ENCODE measurements at regions not wholly inside any gene's neighbourhood (a gene's known extent, or its start where the extent isn't known, plus 50 kb on each side); places are given as distances from the start of the nearest gene placed in this dataset.

GRCh38 chr4:22220965-22221364, 272.4 kb upstream of the KCNIP4 start:
- DNase-seq (ENCODE audit: low read depth in 2 of 3, low spot score in 2 of 3), result no peak

- no peak for DNase-seq (ENCODE audit: low read depth in 2 of 3, low spot score in 2 of 3)
These were observed 268.9 kb upstream of the KCNIP4 start for GRCh38 chr4:22217480-22217879.

- no peak for DNase-seq (ENCODE audit: low read depth in 2 of 3, low spot score in 2 of 3)
These were observed 267.7 kb upstream of the KCNIP4 start for GRCh38 chr4:22216278-22216677.

- DNase-seq (ENCODE audit: low read depth in 2 of 3, low spot score in 2 of 3), result no peak
These were observed 266.5 kb upstream of the KCNIP4 start for GRCh38 chr4:22215084-22215483.

- no peak for DNase-seq (ENCODE audit: low read depth in 2 of 3, low spot score in 2 of 3)
These were observed 255.1 kb upstream of the KCNIP4 start for GRCh38 chr4:22203711-22204011.

- no peak for DNase-seq (ENCODE audit: low read depth in 2 of 3, low spot score in 2 of 3)
These were observed 254.6 kb upstream of the KCNIP4 start for GRCh38 chr4:22202975-22203710.

GRCh38 chr4:22202246-22202974, 253.8 kb upstream of the KCNIP4 start:
- DNase-seq (ENCODE audit: low read depth in 2 of 3, low spot score in 2 of 3), result no peak

GRCh38 chr4:22201256-22201655, 252.7 kb upstream of the KCNIP4 start:
- no peak for DNase-seq (ENCODE audit: low read depth in 2 of 3, low spot score in 2 of 3)

GRCh38 chr4:22196551-22196950, 248.0 kb upstream of the KCNIP4 start:
- no peak for DNase-seq (ENCODE audit: low read depth in 2 of 3, low spot score in 2 of 3)

GRCh38 chr4:22192084-22192511, 243.5 kb upstream of the KCNIP4 start:
- no peak for DNase-seq (ENCODE audit: low read depth in 2 of 3, low spot score in 2 of 3)

GRCh38 chr4:22191565-22191964, 243.0 kb upstream of the KCNIP4 start:
- no peak for DNase-seq (ENCODE audit: low read depth in 2 of 3, low spot score in 2 of 3)

GRCh38 chr4:22190855-22191254, 242.3 kb upstream of the KCNIP4 start:
- DNase-seq (ENCODE audit: low read depth in 2 of 3, low spot score in 2 of 3), result no peak

- no peak for DNase-seq (ENCODE audit: low read depth in 2 of 3, low spot score in 2 of 3)
These were observed 238.7 kb upstream of the KCNIP4 start for GRCh38 chr4:22187203-22187820.

- DNase-seq (ENCODE audit: low read depth in 2 of 3, low spot score in 2 of 3), result no peak
These were observed 233.2 kb upstream of the KCNIP4 start for GRCh38 chr4:22181736-22182135.

- DNase-seq (ENCODE audit: low read depth in 2 of 3, low spot score in 2 of 3), result no peak
These were observed 230.7 kb upstream of the KCNIP4 start for GRCh38 chr4:22179124-22179874.

GRCh38 chr4:22174640-22175039, 226.1 kb upstream of the KCNIP4 start:
- DNase-seq (ENCODE audit: low read depth in 2 of 3, low spot score in 2 of 3), result no peak

GRCh38 chr4:22170353-22170752, 221.8 kb upstream of the KCNIP4 start:
- DNase-seq (ENCODE audit: low read depth in 2 of 3, low spot score in 2 of 3), result no peak

- no peak for DNase-seq (ENCODE audit: low read depth in 2 of 3, low spot score in 2 of 3)
These were observed 218.6 kb upstream of the KCNIP4 start for GRCh38 chr4:22167201-22167600.

GRCh38 chr4:22162454-22162853, 213.9 kb upstream of the KCNIP4 start:
- DNase-seq (ENCODE audit: low read depth in 2 of 3, low spot score in 2 of 3), result no peak

GRCh38 chr4:22130741-22131140, 182.2 kb upstream of the KCNIP4 start:
- no peak for DNase-seq (ENCODE audit: low read depth in 2 of 3, low spot score in 2 of 3)

GRCh38 chr4:22129454-22130029, 181.0 kb upstream of the KCNIP4 start:
- no peak for DNase-seq (ENCODE audit: low read depth in 2 of 3, low spot score in 2 of 3)

Measured in activated CD8-positive, alpha-beta memory T cell treated with anti-CD3 and anti-CD28 coated beads for 48 hours (primary cell).